ENCODE measurements at regions not wholly inside any gene's neighbourhood (a gene's known extent, or its start where the extent isn't known, plus 50 kb on each side); places are given as distances from the start of the nearest gene placed in this dataset.

- FAIRE-seq (no peak), ATAC-seq (no peak), DNase-seq (no peak)
- no peaks in the 10 kb centered on the region for H3K36me3 ChIP-seq
- no peak overlapping the region for H3K27ac ChIP-seq
- no peaks in the 10 kb centered on the region for H3K4me1 ChIP-seq
- H3K4me3 ChIP-seq, result no peak overlapping the region
- no peak for TF ChIP-seq CTCF (IDR thresholded peaks at IDR 0.05)
- intact Hi-C loops (cut with DNase I), result no loop called here
- H3K27me3 ChIP-seq, result no peaks in the 10 kb centered on the region
- no peaks in the 10 kb centered on the region for H3K9me3 ChIP-seq
- WGBS, 2 donors, result 95% methylated on average over 1 of the region's 1 CpG
These were observed 193.3 kb downstream of the ANKRD50 start for GRCh38 chr4:124519196-124519595.

GRCh38 chr4:124523816-124524215, 188.7 kb downstream of the ANKRD50 start:
- intact Hi-C loops (cut with DNase I), result no loop called here
- FAIRE-seq (no peak), DNase-seq (no peak)

GRCh38 chr4:124525524-124525923, 187.0 kb downstream of the ANKRD50 start:
- DNase-seq, result no peak
- no peak for ATAC-seq
- no peaks in the 10 kb centered on the region for H3K27me3 ChIP-seq
- H3K27ac ChIP-seq, result no peak overlapping the region
- no peaks in the 10 kb centered on the region for H3K36me3 ChIP-seq
- H3K9me3 ChIP-seq, result no peaks in the 10 kb centered on the region
- intact Hi-C loops (cut with DNase I), result no loop called here
- no peaks in the 10 kb centered on the region for H3K4me1 ChIP-seq
- no peak for FAIRE-seq
- H3K4me3 ChIP-seq, result no peak overlapping the region
- no peak for TF ChIP-seq CTCF (IDR thresholded peaks at IDR 0.05)
- 95 to 97% methylated on average over 4 of the region's 4 CpGs for WGBS, 2 donors

More at GRCh38 chr4:124523816-124524215, 188.7 kb downstream of the ANKRD50 start:
- Histone ChIP-seq H3K36me3 (no peaks in the 10 kb centered on the region), H3K27me3 (no peaks in the 10 kb centered on the region), H3K4me1 (no peaks in the 10 kb centered on the region), H3K27ac (no peak overlapping the region), H3K4me3 (no peak overlapping the region), H3K9me3 (no peaks in the 10 kb centered on the region)
- no peak for TF ChIP-seq CTCF (IDR thresholded peaks at IDR 0.05)
- ATAC-seq, result no peak

GRCh38 chr4:124526331-124526730, 186.2 kb downstream of the ANKRD50 start:
- H3K27ac ChIP-seq, result no peak overlapping the region
- no peaks in the 10 kb centered on the region for H3K27me3 ChIP-seq
- no peaks in the 10 kb centered on the region for H3K9me3 ChIP-seq
- no peaks in the 10 kb centered on the region for H3K4me1 ChIP-seq
- ATAC-seq, result no peak
- no peak overlapping the region for H3K4me3 ChIP-seq
- no peak for DNase-seq
- H3K36me3 ChIP-seq, result no peaks in the 10 kb centered on the region
- 65 to 66% methylated on average over 2 of the region's 2 CpGs for WGBS, 2 donors
- no peak for TF ChIP-seq CTCF (IDR thresholded peaks at IDR 0.05)
- no peak for FAIRE-seq
- intact Hi-C loops (cut with DNase I), result no loop called here

GRCh38 chr4:124526769-124527168, 185.8 kb downstream of the ANKRD50 start:
- 34 to 37% methylated on average over 4 of the region's 4 CpGs for WGBS, 2 donors
- no peak for ATAC-seq
- no peaks in the 10 kb centered on the region for H3K36me3 ChIP-seq
- no peak overlapping the region for H3K4me3 ChIP-seq
- H3K9me3 ChIP-seq, result no peaks in the 10 kb centered on the region
- intact Hi-C loops (cut with DNase I), result no loop called here
- H3K27me3 ChIP-seq, result no peaks in the 10 kb centered on the region
- no peaks in the 10 kb centered on the region for H3K4me1 ChIP-seq
- no peak for TF ChIP-seq CTCF (IDR thresholded peaks at IDR 0.05)
- no peak for DNase-seq
- no peak for FAIRE-seq
- H3K27ac ChIP-seq, result no peak overlapping the region

Data from pancreas (tissue), 10 donors.